Left lung (tissue), 4 donors: ENCODE measurements at regions not wholly inside any gene's neighbourhood (a gene's known extent, or its start where the extent isn't known, plus 50 kb on each side); places are given as distances from the start of the nearest gene placed in this dataset.

Source experiments
- ATAC-seq: fragments of 200-7000 bp; cut with Tn5 transposase; one replicate; pipeline ENCODE4 v1.9.1; 2020; ENCODE audit warnings: moderate library complexity
- DNase-seq, 4 donors: peaks; one replicate each; pipeline ENCODE4 v3.0.0-alpha.2; 2013 to 2020
- H3K27ac ChIP-seq, 2 donors: fragments of 200-600 bp; sonication (generic) in 1 of 2; one replicate each; pipeline versions ENCODE4 v1.5.0 to v1.8.0; 2020 to 2021
- H3K27me3 ChIP-seq, 2 donors: fragments of 200-600 bp; sonication (generic) in 1 of 2; one replicate each; pipeline versions ENCODE4 v1.5.0 to v1.8.0; 2020 to 2021
- H3K36me3 ChIP-seq, 2 donors: fragments of 200-600 bp; sonication (generic) in 1 of 2; one replicate each; pipeline versions ENCODE4 v1.5.0 to v1.8.0; 2020 to 2021
- H3K4me1 ChIP-seq, 2 donors: fragments of 200-600 bp; one replicate each; pipeline ENCODE4 v1.8.0; 2021
- H3K4me3 ChIP-seq, 2 donors: fragments of 200-600 bp; sonication (generic) in 1 of 2; one replicate each; pipeline versions ENCODE4 v1.5.0 to v1.8.0; 2020 to 2021; ENCODE audit warnings: mild to moderate bottlenecking in 1 of 2
- H3K9me3 ChIP-seq, 2 donors: fragments of 200-600 bp; sonication (generic) in 1 of 2; one replicate each; pipeline versions ENCODE4 v1.5.0 to v1.8.0; 2020 to 2021
- CTCF ChIP-seq, 2 donors: fragments of 200-600 bp; sonication (generic) in 1 of 2; IDR thresholded peaks; one replicate each; pipeline versions ENCODE4 v1.5.0 to v1.8.0; 2021; ENCODE audit warnings: antibody characterized with exemption in 2 of 2
- intact Hi-C, 2 donors: fragments of 100-400 bp; cut with DNase I; formaldehyde crosslinking; loops; one replicate each; pipeline versions ENCODE4 v1.11.2 to v1.14.2; 2022
- donor health status: DM: no; HTN: yes; CAD: no.
- donor health status: DM: no; HTN: no; CAD: no.

GRCh38 chr1:212495766-212496494 is 63.2 kb downstream of the NENF start:
- H3K9me3 ChIP-seq, result no peaks in the 10 kb centered on the region
- H3K36me3 ChIP-seq, result no peaks in the 10 kb centered on the region
- H3K4me1 ChIP-seq, result peaks cover 0 to 11% of the 10 kb centered on the region in 2 donors
- H3K27me3 ChIP-seq, result no peaks in the 10 kb centered on the region
- no peak for TF ChIP-seq CTCF (IDR thresholded peaks at IDR 0.05)
- H3K4me3 ChIP-seq, result no peak overlapping the region
- ATAC-seq (no peak), DNase-seq (no peak)
- no peak overlapping the region for H3K27ac ChIP-seq
- intact Hi-C loops, result no loop called here

GRCh38 chr1:212496682-212497081 is 64.0 kb downstream of the NENF start:
- no peak for TF ChIP-seq CTCF (IDR thresholded peaks at IDR 0.05)
- intact Hi-C loops, result no loop called here
- H3K36me3 ChIP-seq, result no peaks in the 10 kb centered on the region
- no peak for ATAC-seq
- H3K9me3 ChIP-seq, result no peaks in the 10 kb centered on the region
- DNase-seq, result no peak
- H3K4me1 ChIP-seq, result peaks cover 0 to 7% of the 10 kb centered on the region in 2 donors
- no peak overlapping the region for H3K4me3 ChIP-seq
- H3K27ac ChIP-seq, result no peak overlapping the region
- H3K27me3 ChIP-seq, result no peaks in the 10 kb centered on the region

- intact Hi-C loops, result no loop called here
- DNase-seq (no peak), ATAC-seq (no peak)
- no peaks in the 10 kb centered on the region for H3K27me3 ChIP-seq
- H3K27ac ChIP-seq, result no peak overlapping the region
- no peaks in the 10 kb centered on the region for H3K36me3 ChIP-seq
- no peak overlapping the region for H3K4me3 ChIP-seq
- peaks cover 0 to 7% of the 10 kb centered on the region in 2 donors for H3K4me1 ChIP-seq
- TF ChIP-seq CTCF (IDR thresholded peaks at IDR 0.05), result no peak
- H3K9me3 ChIP-seq, result no peaks in the 10 kb centered on the region
Measured at GRCh38 chr1:212497553-212497952, 64.8 kb downstream of the NENF start.

- intact Hi-C loops, result no loop called here
- Histone ChIP-seq H3K4me3 (no peak overlapping the region), H3K36me3 (no peaks in the 10 kb centered on the region), H3K9me3 (no peaks in the 10 kb centered on the region), H3K4me1 (peaks cover 0 to 7% of the 10 kb centered on the region in 2 donors), H3K27me3 (no peaks in the 10 kb centered on the region), H3K27ac (no peak overlapping the region)
- ATAC-seq (peak; percentile 88), DNase-seq (peak in 2 of 4 donors; percentile 76)
- TF ChIP-seq CTCF (IDR thresholded peaks at IDR 0.05), result no peak
Measured at GRCh38 chr1:212498283-212499040, 65.7 kb downstream of the NENF start.

- intact Hi-C loops, result no loop called here
Measured at GRCh38 chr1:212500351-212500750, 67.6 kb downstream of the NENF start.

More at GRCh38 chr1:212500351-212500750, 67.6 kb downstream of the NENF start:
- no peak for TF ChIP-seq CTCF (IDR thresholded peaks at IDR 0.05)
- Histone ChIP-seq H3K4me1 (peaks cover 0 to 7% of the 10 kb centered on the region in 2 donors), H3K36me3 (no peaks in the 10 kb centered on the region), H3K4me3 (no peak overlapping the region), H3K27ac (no peak overlapping the region), H3K27me3 (no peaks in the 10 kb centered on the region), H3K9me3 (no peaks in the 10 kb centered on the region)
- DNase-seq, result no peak
- no peak for ATAC-seq
